Stimulated activated CD4-positive, alpha-beta T cell treated with anti-CD3 and anti-CD28 coated beads, Interleukin-1b, Interleukin-23, amount 100 ng/mL, for 4 hours (primary cell): ENCODE measurements at regions not wholly inside any gene's neighbourhood (a gene's known extent, or its start where the extent isn't known, plus 50 kb on each side); places are given as distances from the start of the nearest gene placed in this dataset.

Experiments
- DNase-seq, 2 donors: peaks; one replicate each; pipeline ENCODE4 v3.0.0-alpha.2; 2020; ENCODE audit warnings: low read depth in 2 of 2

GRCh38 chr21:26655460-26655859 is 82.4 kb upstream of the CYYR1 start:
- no peak for DNase-seq

GRCh38 chr21:26653430-26653829 is 80.3 kb upstream of the CYYR1 start:
- no peak for DNase-seq

- DNase-seq: no peak
Measured at GRCh38 chr21:26652854-26653253, 79.8 kb upstream of the CYYR1 start.

GRCh38 chr21:26641062-26641461 is 68.0 kb upstream of the CYYR1 start:
- no peak for DNase-seq

GRCh38 chr21:26637201-26637745 is 64.2 kb upstream of the CYYR1 start:
- DNase-seq: no peak

- DNase-seq: no peak
Measured at GRCh38 chr21:26635681-26636080, 62.6 kb upstream of the CYYR1 start.

- no peak for DNase-seq
Measured at GRCh38 chr21:26632691-26633090, 59.6 kb upstream of the CYYR1 start.

GRCh38 chr21:26626187-26626586 is 53.1 kb upstream of the CYYR1 start:
- no peak for DNase-seq

GRCh38 chr21:26624983-26625519 is 52.0 kb upstream of the CYYR1 start:
- no peak for DNase-seq
